ENCODE measurements at regions not wholly inside any gene's neighbourhood (a gene's known extent, or its start where the extent isn't known, plus 50 kb on each side); places are given as distances from the start of the nearest gene placed in this dataset.

DNA sequence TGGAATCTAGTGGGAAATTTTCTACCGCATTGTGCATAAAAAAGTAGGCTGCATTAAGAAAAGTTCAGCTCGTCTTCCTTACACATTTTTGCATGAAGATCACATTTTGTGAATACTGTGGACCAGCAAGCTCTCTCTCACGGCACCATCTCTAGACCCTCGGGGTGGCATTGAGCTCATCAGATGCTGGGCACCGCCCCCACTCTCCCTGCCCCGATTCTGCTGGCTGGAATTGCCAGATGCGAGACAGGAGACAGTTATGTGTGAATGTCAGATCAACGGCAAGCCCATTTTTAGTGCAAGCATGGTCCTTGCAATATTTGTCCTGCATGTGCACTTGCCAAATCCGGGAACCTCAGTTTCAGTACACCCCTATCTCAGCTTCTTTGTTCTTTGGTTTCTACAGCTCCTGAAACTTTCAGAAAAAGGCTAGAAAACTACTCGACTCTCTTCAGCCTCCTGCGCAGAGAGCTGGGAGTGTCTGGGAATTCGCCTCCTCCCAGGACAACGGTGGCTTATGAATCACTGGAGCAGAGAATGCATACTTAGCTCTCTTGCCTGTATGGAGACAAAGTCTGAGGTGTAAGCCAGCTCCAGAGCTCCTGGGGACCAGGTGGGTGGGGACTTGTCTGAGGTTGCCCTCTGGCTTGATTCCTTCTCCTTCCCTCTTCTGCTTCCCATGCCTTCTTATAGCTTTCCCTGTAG is 285.2 kb upstream of the ATP10A start:
- H3K4me3 ChIP-seq, result no peak overlapping the region
- DNase-seq, result no peak

DNA sequence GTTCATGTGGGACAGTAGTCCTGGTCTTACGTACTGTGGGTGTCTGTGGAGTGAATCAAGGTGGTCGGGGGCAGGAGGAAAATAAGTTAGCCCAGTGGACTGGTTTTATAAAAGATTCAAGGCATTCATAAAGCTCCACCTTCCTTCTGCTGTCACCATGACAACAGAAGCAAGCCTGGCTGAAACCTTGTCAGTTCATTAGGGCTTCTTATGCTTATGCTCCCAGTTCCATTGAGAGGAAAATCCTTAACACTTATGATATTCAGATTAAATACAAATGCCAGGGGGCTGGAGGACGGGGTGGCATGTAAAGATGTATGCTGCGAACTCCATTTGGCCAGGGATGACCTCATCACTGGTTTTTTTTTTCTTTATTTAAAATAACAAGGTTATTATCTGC is 283.1 kb upstream of the ATP10A start:
- H3K9me3 ChIP-seq, result no peaks in the 10 kb centered on the region
- H3K4me3 ChIP-seq, result no peak overlapping the region
- intact Hi-C loops (cut with DNase I), result no loop called here
- no peak overlapping the region for H3K9ac ChIP-seq (ENCODE audit: low read depth in 2 of 2, low read length in 2 of 2)
- H3K27me3 ChIP-seq, result no peaks in the 10 kb centered on the region
- no peaks in the 10 kb centered on the region for H3K4me1 ChIP-seq
- DNase-seq, result no peak
- H3K27ac ChIP-seq, result no peak overlapping the region
- no peaks in the 10 kb centered on the region for H3K36me3 ChIP-seq
- TF ChIP-seq, protein P1, sequence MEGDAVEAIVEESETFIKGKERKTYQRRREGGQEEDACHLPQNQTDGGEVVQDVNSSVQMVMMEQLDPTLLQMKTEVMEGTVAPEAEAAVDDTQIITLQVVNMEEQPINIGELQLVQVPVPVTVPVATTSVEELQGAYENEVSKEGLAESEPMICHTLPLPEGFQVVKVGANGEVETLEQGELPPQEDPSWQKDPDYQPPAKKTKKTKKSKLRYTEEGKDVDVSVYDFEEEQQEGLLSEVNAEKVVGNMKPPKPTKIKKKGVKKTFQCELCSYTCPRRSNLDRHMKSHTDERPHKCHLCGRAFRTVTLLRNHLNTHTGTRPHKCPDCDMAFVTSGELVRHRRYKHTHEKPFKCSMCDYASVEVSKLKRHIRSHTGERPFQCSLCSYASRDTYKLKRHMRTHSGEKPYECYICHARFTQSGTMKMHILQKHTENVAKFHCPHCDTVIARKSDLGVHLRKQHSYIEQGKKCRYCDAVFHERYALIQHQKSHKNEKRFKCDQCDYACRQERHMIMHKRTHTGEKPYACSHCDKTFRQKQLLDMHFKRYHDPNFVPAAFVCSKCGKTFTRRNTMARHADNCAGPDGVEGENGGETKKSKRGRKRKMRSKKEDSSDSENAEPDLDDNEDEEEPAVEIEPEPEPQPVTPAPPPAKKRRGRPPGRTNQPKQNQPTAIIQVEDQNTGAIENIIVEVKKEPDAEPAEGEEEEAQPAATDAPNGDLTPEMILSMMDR (IDR thresholded peaks at IDR 0.05), result no peak

More for the DNA sequence above, 285.2 kb upstream of the ATP10A start:
- Histone ChIP-seq H3K9me3 (no peaks in the 10 kb centered on the region), H3K4me1 (no peaks in the 10 kb centered on the region), H3K27me3 (no peaks in the 10 kb centered on the region), H3K27ac (no peak overlapping the region), H3K36me3 (no peaks in the 10 kb centered on the region), H3K9ac (ENCODE audit: low read depth in 2 of 2, low read length in 2 of 2) (no peak overlapping the region)
- TF ChIP-seq, protein P1 (IDR thresholded peaks at IDR 0.05), result no peak
- intact Hi-C loops (cut with DNase I), result no loop called here

DNA sequence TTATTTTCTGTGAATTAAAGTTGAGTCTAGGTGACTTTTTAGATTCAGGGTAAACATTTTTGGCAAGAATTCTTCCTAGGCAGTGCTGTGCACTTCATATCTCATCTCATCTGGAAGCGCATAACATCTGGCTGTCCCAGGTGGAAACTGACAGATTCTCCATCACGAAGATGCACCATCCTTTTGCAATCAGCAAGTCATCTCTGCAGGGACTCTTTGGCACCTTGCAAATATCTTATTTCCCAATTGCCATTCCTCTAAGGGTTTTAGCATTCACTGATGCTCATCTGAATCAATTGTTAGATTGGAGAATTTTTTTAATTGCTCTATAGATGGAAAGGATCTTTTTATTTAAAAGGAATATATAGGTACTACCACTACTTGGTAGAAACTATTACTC is 282.7 kb upstream of the ATP10A start:
- Histone ChIP-seq H3K27me3 (no peaks in the 10 kb centered on the region), H3K27ac (no peak overlapping the region)
- intact Hi-C loops (cut with DNase I), result no loop called here

DNA sequence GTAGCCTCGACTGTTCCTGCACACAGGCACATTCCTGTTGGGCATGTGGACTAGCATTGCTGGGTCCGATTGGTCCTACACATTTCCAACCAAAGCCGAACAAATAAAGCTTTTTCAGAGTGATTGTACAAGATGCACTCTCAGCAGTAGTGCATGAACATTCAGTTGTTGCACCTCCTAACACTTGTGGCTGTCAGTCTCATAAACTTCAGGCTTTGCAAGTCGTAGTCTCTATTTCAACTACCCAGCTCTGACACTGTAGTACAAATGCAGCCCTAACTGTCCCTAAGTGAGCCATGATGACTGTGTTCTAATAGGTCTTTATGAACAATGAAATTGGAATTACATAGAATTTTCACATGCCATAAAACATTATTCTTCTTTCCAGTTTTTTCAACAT is 281.7 kb upstream of the ATP10A start:
- no peak overlapping the region for H3K9ac ChIP-seq (ENCODE audit: low read depth in 2 of 2, low read length in 2 of 2)
- no peaks in the 10 kb centered on the region for H3K4me1 ChIP-seq
- no peaks in the 10 kb centered on the region for H3K36me3 ChIP-seq
- H3K27me3 ChIP-seq, result no peaks in the 10 kb centered on the region
- DNase-seq, result no peak
- no peak overlapping the region for H3K27ac ChIP-seq
- no peaks in the 10 kb centered on the region for H3K9me3 ChIP-seq
- no peak overlapping the region for H3K4me3 ChIP-seq
- TF ChIP-seq, protein P1 (IDR thresholded peaks at IDR 0.05), result no peak
- intact Hi-C loops (cut with DNase I), result no loop called here

More for the DNA sequence above, 282.7 kb upstream of the ATP10A start:
- TF ChIP-seq, protein P1 (IDR thresholded peaks at IDR 0.05), result no peak
- Histone ChIP-seq H3K9me3 (no peaks in the 10 kb centered on the region), H3K9ac (ENCODE audit: low read depth in 2 of 2, low read length in 2 of 2) (no peak overlapping the region), H3K4me1 (no peaks in the 10 kb centered on the region), H3K36me3 (no peaks in the 10 kb centered on the region), H3K4me3 (no peak overlapping the region)
- DNase-seq, result no peak

DNA sequence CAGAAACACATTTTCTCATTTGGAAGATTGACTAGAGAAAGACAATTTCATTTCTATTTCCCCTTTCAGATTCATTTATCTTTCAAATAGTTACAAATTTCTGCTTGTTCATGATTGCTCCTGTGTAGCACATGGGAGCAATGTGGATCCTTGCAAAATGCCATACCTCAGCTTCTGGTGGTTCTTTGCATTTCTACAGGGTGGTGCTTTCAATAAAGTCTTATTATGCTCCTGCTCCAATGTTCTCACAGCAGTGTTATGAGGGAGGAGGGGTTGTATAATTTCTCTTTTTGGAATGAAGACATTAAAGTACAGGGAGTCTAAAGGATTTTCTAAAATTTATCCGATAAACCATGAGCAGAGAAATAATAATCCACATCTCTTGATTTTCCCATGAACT is 280.1 kb upstream of the ATP10A start:
- intact Hi-C loops (cut with DNase I), result no loop called here
- Histone ChIP-seq H3K4me1 (no peaks in the 10 kb centered on the region), H3K4me3 (no peak overlapping the region), H3K9ac (ENCODE audit: low read depth in 2 of 2, low read length in 2 of 2) (no peak overlapping the region), H3K27me3 (no peaks in the 10 kb centered on the region), H3K27ac (no peak overlapping the region), H3K36me3 (no peaks in the 10 kb centered on the region), H3K9me3 (no peaks in the 10 kb centered on the region)
- TF ChIP-seq, protein P1 (IDR thresholded peaks at IDR 0.05), result no peak
- no peak for DNase-seq

Data from colonic mucosa (tissue), 4 donors.